BJ (cell line): ENCODE measurements at regions not wholly inside any gene's neighbourhood (a gene's known extent, or its start where the extent isn't known, plus 50 kb on each side); places are given as distances from the start of the nearest gene placed in this dataset.
"Not testable (repeated sequence)": the region's sequence is repeated elsewhere in the genome, so short reads cannot be mapped to it uniquely, and the experiment has no call there.

Experiments used
- CTCF ChIA-PET: fragments of 350-600 bp; formaldehyde crosslinking; extraction: SDS; loops from one replicate; lab custom pipeline; 2021; ENCODE audit warnings: antibody characterized with exemption, inconsistent platforms; lab: Yijun Ruan, JAX
- POLR2A ChIA-PET: fragments of 300-600 bp; sonication (Branson Sonifier 250); formaldehyde crosslinking; extraction: SDS; loops from one replicate; lab custom pipeline; 2021; ENCODE audit warnings: antibody characterized with exemption; lab: Charles Lee
- DNase-seq: peaks from one replicate; pipeline ENCODE4 v3.0.0-alpha.2; 2011; ENCODE audit warnings: low read depth
- H3K27me3 ChIP-seq: 2 replicates; pipeline ENCODE4 v1.6.0; 2011; ENCODE audit warnings: low read length; ENCODE audit not compliant: control insufficient read depth, insufficient read depth
- H3K36me3 ChIP-seq: 2 replicates; pipeline ENCODE4 v1.5.1; 2011; ENCODE audit warnings: low read length; ENCODE audit not compliant: control insufficient read depth, insufficient read depth
- H3K4me3 ChIP-seq: 2 replicates; pipeline ENCODE4 v1.5.1; 2011; ENCODE audit warnings: low read depth, mild to moderate bottlenecking, control low read depth, low read length
- TF ChIP-seq, protein P1 (sequence below): IDR thresholded peaks from 2 replicates; pipeline ENCODE4 v1.5.1; 2011; ENCODE audit warnings: low read depth, mild to moderate bottlenecking, control low read depth, inconsistent platforms, low read length, moderate library complexity; ENCODE audit not compliant: insufficient read depth

DNA sequence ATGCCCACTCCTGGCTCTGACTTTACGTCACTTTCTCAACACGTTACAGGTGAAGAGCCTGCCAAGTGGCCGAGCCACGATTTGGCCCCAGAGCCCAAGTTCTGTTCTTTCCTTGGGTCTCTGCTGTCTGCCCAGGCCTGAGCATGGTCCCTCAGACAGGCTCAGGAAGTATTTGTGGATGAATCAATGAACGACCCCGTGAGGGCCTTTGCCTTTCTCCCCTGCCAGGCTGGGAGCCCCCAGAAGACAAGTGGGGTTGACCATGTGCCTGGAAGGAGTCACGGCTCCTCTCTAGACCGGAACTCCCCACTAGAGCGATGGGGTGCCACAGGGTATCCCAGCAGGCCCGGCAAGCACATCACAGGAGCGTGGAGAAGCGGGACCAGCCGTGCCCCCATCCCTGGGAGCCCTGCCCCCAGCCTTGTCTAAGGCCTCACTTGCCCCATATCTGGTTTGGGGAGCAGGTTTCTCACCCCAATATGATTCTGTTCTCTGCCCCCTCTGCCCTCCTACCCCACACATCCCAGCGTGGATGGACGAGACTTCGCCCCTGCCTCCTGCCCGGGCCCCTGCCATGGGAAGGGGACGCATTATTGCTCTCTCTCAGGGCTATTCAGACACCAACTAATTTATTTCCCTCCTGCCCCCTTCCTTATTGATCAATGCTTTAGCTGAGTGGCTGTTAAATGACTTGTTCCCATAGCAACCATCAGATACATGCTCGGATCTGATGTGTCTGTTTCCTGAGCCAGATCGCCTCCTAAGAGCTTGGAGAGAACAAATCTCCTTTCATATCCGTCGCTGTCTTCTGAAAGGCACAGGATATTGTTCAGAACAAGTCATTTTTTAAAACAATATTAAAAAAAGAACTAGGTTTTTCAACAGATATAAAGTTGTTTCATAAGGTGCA is 69.0 kb downstream of the DIO3 start:
- CTCF ChIA-PET: interaction anchor here (2.6 to 3.9 kb wide), 3 partner anchors 8 to 1246 kb away, joined by 6 to 39 read pairs (median 15); no protein-coding TSS in a partner anchor
- Histone ChIP-seq H3K4me3 (no peak overlapping the region), H3K27me3 (no peaks in the 10 kb centered on the region; the same call in 1 of the 2 replicates), H3K36me3 (no peaks in the 10 kb centered on the region)
- no peak for DNase-seq
- TF ChIP-seq, protein P1, sequence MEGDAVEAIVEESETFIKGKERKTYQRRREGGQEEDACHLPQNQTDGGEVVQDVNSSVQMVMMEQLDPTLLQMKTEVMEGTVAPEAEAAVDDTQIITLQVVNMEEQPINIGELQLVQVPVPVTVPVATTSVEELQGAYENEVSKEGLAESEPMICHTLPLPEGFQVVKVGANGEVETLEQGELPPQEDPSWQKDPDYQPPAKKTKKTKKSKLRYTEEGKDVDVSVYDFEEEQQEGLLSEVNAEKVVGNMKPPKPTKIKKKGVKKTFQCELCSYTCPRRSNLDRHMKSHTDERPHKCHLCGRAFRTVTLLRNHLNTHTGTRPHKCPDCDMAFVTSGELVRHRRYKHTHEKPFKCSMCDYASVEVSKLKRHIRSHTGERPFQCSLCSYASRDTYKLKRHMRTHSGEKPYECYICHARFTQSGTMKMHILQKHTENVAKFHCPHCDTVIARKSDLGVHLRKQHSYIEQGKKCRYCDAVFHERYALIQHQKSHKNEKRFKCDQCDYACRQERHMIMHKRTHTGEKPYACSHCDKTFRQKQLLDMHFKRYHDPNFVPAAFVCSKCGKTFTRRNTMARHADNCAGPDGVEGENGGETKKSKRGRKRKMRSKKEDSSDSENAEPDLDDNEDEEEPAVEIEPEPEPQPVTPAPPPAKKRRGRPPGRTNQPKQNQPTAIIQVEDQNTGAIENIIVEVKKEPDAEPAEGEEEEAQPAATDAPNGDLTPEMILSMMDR: no peak
- POLR2A ChIA-PET: no interaction called here

DNA sequence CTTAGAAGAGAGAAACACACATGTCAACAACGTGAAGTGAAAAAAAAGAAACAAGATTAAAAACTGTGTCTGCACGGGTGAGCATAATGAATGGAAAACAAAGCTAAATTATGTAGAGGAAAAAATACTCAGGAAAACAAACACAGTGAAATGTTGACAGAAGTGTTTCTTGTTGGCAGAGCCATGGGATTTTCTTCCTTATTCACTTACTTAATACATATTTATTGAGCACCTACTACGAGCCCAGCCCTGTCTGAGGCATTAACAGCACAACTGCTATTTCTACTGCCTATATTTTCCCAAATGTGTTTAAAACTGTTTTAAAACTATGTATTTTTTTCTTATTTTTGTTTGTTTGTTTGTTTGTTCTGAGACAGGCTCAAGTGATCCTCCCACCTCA is 69.9 kb downstream of the DIO3 start:
- DNase-seq: no peak
- Histone ChIP-seq H3K36me3 (no peaks in the 10 kb centered on the region), H3K4me3 (no peak overlapping the region), H3K27me3 (no peaks in the 10 kb centered on the region)
- POLR2A ChIA-PET: no interaction called here
- CTCF ChIA-PET: no interaction called here
- TF ChIP-seq, protein P1: no peak

DNA sequence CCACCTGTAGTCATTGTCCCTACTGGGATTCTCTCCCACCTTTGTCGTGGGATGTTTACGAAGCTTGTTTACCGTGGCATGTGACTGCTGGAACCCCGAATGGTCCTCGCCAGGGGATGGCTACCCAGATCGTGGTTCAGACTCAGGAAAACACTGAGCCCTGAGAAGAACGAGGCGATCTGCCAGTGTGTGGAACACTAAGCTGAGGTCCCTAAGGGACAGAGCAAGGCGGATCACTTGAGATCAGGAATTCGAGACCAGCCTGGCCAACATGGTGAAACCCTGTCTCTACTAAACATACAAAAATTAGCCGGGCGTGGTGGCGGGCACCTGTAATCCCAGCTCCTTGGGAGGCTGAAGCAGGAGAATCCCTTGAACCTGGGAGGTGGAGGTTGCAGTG is 70.7 kb downstream of the DIO3 start:
- DNase-seq, POLR2A ChIA-PET, CTCF ChIA-PET, H3K4me3 ChIP-seq, H3K36me3 ChIP-seq, H3K27me3 ChIP-seq: not testable (repeated sequence)

DNA sequence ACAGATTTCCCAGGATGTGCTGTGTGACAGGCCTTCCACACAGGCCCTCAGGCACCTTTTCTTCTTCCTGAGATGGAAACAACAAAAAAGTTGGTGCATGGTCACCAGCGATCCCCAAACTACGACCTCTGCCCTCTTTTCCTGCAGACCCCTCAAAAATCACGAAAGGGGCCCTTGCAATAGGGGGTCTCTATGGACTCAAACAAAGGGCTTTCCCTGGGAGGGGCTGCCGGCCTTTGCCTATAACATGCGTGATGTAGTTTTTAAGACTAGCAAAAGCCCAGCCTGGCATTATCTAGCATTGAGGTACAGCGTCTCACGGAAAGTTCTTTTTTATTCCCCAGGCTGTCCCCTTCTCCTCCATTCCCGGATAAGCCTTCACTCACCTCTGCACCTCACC is 71.2 kb downstream of the DIO3 start:
- CTCF ChIA-PET: no interaction called here
- no peaks in the 10 kb centered on the region for H3K27me3 ChIP-seq
- H3K36me3 ChIP-seq: no peaks in the 10 kb centered on the region
- DNase-seq: no peak
- no peak overlapping the region for H3K4me3 ChIP-seq
- POLR2A ChIA-PET: no interaction called here
- TF ChIP-seq, protein P1: no peak

DNA sequence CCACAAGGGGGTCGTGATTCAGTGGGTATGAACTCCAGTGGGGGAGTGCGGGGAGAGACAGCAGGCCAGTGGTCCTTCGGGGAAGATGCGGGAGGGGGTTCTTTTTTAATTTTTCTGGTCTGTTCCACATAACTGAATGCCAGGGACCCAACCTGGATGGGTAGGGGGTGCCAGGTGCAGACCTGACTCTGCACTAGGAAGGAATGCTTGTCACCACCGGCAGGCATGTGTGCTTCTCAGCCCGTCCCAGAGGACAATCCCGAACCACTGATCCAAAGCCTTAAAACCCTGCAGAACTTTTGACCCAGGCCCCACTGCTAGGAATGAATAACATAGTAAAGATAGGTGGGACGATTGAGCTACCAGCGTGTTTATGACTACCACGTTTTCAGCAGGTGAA is 72.0 kb downstream of the DIO3 start:
- CTCF ChIA-PET: interaction anchor here (0.7 kb wide), 1 partner anchor 1248 kb away, joined by 3 read pairs; no protein-coding TSS in a partner anchor
- POLR2A ChIA-PET: no interaction called here
- TF ChIP-seq, protein P1: no peak
- Histone ChIP-seq H3K36me3 (no peaks in the 10 kb centered on the region), H3K27me3 (no peaks in the 10 kb centered on the region), H3K4me3 (no peak overlapping the region)
- DNase-seq: no peak
